A673 (cell line): ENCODE measurements at regions not wholly inside any gene's neighbourhood (a gene's known extent, or its start where the extent isn't known, plus 50 kb on each side); places are given as distances from the start of the nearest gene placed in this dataset.

Experiments
- BruUV-seq: library from RNA; stranded (reverse); fragments of 400-500 nt; replicated peaks from 2 replicates; lab custom pipeline; 2021; lab: Mats Ljungman, UMichigan
- CTCF ChIA-PET: fragments of 300-600 bp; sonication (Branson Sonifier 250); formaldehyde crosslinking; loops from one replicate; lab custom pipeline; 2022; ENCODE audit warnings: antibody characterized with exemption; lab: Charles Lee
- POLR2A ChIA-PET: fragments of 300-600 bp; sonication (Branson Sonifier 250); formaldehyde crosslinking; loops from one replicate; lab custom pipeline; 2022; ENCODE audit warnings: antibody characterized with exemption; ENCODE audit not compliant: low non-redundant PET; lab: Charles Lee
- DNase-seq: peaks from one replicate; pipeline ENCODE4 v3.0.0-alpha.2; 2015; ENCODE audit warnings: low spot score
- H3K27ac ChIP-seq: fragments of 200-600 bp; sonication (generic); 2 replicates; pipeline ENCODE4 v1.5.1; 2016; ENCODE audit warnings: mixed run types, low read depth, mild to moderate bottlenecking, mixed read lengths, antibody characterized with exemption, low read length; ENCODE audit not compliant: poor library complexity, severe bottlenecking
- H3K27me3 ChIP-seq: fragments of 200-600 bp; sonication (generic); replicated peaks from 2 replicates; pipeline ENCODE4 v1.6.1; 2017; ENCODE audit warnings: mixed run types, low read depth, mild to moderate bottlenecking, mixed read lengths, antibody characterized with exemption, low read length; ENCODE audit not compliant: insufficient read depth, poor library complexity
- H3K36me3 ChIP-seq: fragments of 200-600 bp; sonication (generic); 2 replicates; pipeline ENCODE4 v1.6.1; 2016; ENCODE audit warnings: mixed run types, mild to moderate bottlenecking, mixed read lengths, antibody characterized with exemption, low read length; ENCODE audit not compliant: insufficient read depth, poor library complexity, severe bottlenecking
- H3K4me1 ChIP-seq: fragments of 200-600 bp; sonication (generic); 2 replicates; pipeline ENCODE4 v1.6.1; 2017; ENCODE audit warnings: mixed run types, mild to moderate bottlenecking, mixed read lengths, antibody characterized with exemption, low read length; ENCODE audit not compliant: insufficient read depth, poor library complexity, severe bottlenecking
- H3K4me3 ChIP-seq: fragments of 200-600 bp; sonication (generic); 2 replicates; pipeline ENCODE4 v1.5.1; 2016; ENCODE audit warnings: low read depth, mixed run types, mild to moderate bottlenecking, mixed read lengths, low read length; ENCODE audit not compliant: poor library complexity, severe bottlenecking
- H3K9me3 ChIP-seq: fragments of 200-600 bp; sonication (generic); 2 replicates; pipeline ENCODE4 v1.6.1; 2016; ENCODE audit warnings: mixed run types, low read depth, mild to moderate bottlenecking, mixed read lengths, antibody characterized with exemption, low read length; ENCODE audit not compliant: poor library complexity, severe bottlenecking
- EZH2 ChIP-seq: fragments of 200-600 bp; sonication (generic); IDR thresholded peaks from 2 replicates; pipeline ENCODE4 v1.6.1; 2017; ENCODE audit warnings: borderline replicate concordance, low read depth, mild to moderate bottlenecking, mixed read lengths, antibody characterized with exemption, low read length; ENCODE audit not compliant: poor library complexity, severe bottlenecking
- intact Hi-C: fragments of 100-400 bp; cut with micrococcal nuclease; formaldehyde crosslinking; loops from one replicate; pipeline ENCODE4 v1.10.0; 2022; ENCODE audit not compliant: unreplicated experiment
- TF ChIP-seq, protein P1 (sequence below): fragments of 300-800, 200-600 bp; sonication (generic); conservative IDR thresholded peaks from 2 replicates; pipeline ENCODE4 v1.5.1; 2017; ENCODE audit warnings: low read depth, mild to moderate bottlenecking, antibody characterized with exemption, low read length, moderate library complexity, mixed read lengths

DNA sequence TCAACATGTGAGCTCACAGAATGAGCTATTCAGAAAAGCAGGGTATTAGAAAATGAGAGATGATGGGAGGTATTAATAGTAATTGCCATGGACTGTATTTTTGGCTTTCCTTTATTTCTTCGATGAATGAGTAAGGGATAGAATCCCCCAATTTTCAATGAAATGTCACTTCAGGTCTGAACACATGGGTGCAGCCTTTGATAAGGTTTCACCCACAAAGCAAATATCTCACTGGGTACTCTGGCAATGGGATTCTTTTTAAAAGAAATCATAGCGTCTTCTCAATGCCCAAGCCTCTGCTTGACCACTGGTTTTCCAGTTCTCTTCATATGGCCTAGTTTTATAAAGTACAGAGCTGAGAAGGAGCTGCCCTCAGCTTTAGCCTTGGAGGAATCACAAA, 610.5 kb upstream of the FANCL start:
- TF ChIP-seq, protein P1, sequence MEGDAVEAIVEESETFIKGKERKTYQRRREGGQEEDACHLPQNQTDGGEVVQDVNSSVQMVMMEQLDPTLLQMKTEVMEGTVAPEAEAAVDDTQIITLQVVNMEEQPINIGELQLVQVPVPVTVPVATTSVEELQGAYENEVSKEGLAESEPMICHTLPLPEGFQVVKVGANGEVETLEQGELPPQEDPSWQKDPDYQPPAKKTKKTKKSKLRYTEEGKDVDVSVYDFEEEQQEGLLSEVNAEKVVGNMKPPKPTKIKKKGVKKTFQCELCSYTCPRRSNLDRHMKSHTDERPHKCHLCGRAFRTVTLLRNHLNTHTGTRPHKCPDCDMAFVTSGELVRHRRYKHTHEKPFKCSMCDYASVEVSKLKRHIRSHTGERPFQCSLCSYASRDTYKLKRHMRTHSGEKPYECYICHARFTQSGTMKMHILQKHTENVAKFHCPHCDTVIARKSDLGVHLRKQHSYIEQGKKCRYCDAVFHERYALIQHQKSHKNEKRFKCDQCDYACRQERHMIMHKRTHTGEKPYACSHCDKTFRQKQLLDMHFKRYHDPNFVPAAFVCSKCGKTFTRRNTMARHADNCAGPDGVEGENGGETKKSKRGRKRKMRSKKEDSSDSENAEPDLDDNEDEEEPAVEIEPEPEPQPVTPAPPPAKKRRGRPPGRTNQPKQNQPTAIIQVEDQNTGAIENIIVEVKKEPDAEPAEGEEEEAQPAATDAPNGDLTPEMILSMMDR: no peak
- TF ChIP-seq EZH2: no peak
- DNase-seq: no peak
- Histone ChIP-seq H3K4me1 (no peaks in the 10 kb centered on the region), H3K27ac (no peak overlapping the region), H3K27me3 (no peaks in the 10 kb centered on the region), H3K4me3 (no peak overlapping the region), H3K36me3 (no peaks in the 10 kb centered on the region), H3K9me3 (no peaks in the 10 kb centered on the region)
- no TSS peak for BruUV-seq
- CTCF ChIA-PET: no interaction called here
- POLR2A ChIA-PET: no interaction called here
- intact Hi-C loops: no loop called here

DNA sequence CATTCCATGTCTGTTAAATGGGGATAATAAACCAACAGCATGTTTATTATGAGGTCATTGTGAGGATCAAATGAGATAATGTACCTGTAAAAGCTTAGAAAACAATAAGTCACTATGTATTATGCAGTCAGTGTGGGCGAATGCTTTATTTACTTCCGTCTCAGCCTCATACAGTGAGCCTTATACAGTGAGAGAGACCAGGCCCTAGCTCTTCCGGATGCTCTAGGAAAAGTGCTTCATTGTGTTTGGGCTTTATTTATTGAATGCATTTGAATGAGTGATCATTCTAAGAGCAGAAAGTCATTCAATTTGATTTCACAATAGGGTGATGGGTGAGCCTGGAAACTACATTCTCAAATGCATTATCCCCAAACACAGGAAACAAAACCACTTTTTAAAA, 603.9 kb upstream of the FANCL start:
- CTCF ChIA-PET: no interaction called here

DNA sequence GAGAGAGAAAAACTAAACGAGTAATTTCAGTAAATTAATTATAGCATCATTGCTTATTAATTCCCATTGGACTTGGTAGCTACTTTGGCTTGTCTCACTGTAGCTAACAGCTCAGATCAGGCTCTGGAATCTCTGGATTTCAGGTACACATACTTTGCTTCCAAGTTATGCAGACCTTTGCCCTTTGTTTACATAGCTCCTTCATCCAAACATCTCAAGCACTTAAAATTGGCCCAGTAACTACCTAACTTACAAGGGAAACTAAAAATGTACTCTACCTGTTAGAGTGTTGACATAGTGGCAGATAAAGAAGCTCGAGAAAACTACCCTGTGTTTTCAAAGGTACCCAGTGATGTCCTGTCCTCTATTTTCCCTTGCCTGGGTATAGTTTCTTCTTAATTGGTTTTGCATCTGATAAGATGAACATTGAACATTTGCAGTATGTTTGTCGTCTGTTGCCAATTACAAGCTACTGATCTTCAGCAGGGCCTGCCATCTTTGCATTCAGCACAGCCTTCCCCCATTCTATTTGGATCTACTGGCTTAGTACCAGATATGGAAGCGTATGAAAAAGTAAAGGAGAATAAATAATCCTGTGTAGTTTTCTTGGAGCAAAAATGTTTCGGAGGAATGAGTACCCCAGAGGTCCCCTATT, 601.5 kb upstream of the FANCL start:
- intact Hi-C loops: no loop called here
- Histone ChIP-seq H3K4me1 (peaks cover 15% of the 10 kb centered on the region), H3K27me3 (no peaks in the 10 kb centered on the region), H3K9me3 (no peaks in the 10 kb centered on the region), H3K4me3 (no peak overlapping the region), H3K27ac (no peak overlapping the region), H3K36me3 (no peaks in the 10 kb centered on the region)
- TF ChIP-seq, protein P1: no peak
- no peak for TF ChIP-seq EZH2
- no peak for DNase-seq
- CTCF ChIA-PET: no interaction called here
- POLR2A ChIA-PET: no interaction called here
- no TSS peak for BruUV-seq

More for the DNA sequence above, 603.9 kb upstream of the FANCL start:
- peak; percentile 74 for DNase-seq
- POLR2A ChIA-PET: no interaction called here
- H3K36me3 ChIP-seq: no peaks in the 10 kb centered on the region
- H3K27ac ChIP-seq: no peak overlapping the region
- H3K4me1 ChIP-seq: peaks cover 8% of the 10 kb centered on the region
- intact Hi-C loops: no loop called here
- TF ChIP-seq EZH2: no peak
- TF ChIP-seq, protein P1: no peak
- H3K4me3 ChIP-seq: no peak overlapping the region
- no peaks in the 10 kb centered on the region for H3K9me3 ChIP-seq
- BruUV-seq: no TSS peak
- H3K27me3 ChIP-seq: no peaks in the 10 kb centered on the region
